GM19463 (cell line): ENCODE measurements at regions not wholly inside any gene's neighbourhood (a gene's known extent, or its start where the extent isn't known, plus 50 kb on each side); places are given as distances from the start of the nearest gene placed in this dataset.

Source experiments
- ATAC-seq: cut with Tn5 transposase; IDR thresholded peaks from one replicate; pipeline ENCODE4 v1.9.1; 2021; ENCODE audit warnings: mild to moderate bottlenecking, moderate library complexity; ENCODE audit not compliant: unreplicated experiment

DNA sequence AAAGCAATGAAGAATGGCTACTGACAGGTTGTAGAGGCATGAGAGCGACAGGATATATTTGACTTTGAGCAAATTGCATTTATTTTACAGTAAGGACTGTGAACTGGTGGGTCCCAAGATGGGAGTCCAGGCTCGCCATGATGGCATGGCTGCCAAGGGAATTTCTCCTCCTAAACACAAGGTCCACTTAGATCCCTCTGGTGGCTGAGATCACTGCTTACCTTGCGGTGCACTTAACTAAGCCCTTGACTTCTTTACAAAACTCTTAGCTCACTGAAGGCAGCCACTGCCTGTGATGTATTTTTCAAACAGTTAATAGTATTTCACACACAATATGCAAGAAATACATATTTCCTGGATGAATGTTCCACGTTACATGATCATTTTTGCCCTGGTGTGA lies 50.3 kb upstream of the SORBS2 start:
- ATAC-seq: no peak

DNA sequence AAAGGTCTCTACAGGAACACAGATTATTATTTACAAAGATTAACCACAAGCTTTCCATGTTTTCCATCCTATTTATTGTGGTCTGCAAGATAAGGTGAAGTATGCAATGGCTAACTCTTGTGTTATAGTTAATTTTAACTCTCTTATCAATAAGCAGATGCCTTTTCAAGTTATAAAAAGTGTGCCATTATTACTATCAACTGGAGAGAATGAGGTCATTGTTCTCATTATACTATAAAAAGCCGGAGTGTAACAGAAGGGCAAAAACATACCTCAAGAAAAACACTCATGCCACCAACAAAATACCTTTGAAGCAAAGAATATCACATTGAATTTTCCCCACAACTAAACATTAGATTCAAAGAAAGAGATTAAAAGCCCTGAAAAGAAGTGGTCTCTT lies 52.0 kb upstream of the SORBS2 start:
- no peak for ATAC-seq

DNA sequence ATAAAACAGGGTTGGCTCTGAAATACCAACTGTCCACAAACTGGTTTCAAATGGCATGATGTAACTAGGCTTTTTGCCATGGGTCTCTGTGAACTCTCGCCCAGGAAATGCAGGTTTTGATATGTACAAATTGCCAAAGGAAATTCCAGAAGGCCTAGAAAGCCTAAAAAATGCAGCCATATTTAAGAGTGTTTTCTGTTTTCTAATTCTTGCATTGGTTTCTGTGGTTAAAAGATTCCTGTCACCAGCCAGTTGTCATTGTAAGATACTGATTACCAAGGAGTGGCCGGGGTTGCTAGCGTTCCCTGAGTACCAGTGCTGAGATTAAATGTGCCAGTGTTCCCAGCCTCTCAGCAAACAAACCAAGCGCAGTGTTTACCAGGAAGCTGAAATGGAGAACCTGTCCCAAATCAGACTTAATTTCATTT lies 53.9 kb upstream of the SORBS2 start:
- ATAC-seq: no peak

DNA sequence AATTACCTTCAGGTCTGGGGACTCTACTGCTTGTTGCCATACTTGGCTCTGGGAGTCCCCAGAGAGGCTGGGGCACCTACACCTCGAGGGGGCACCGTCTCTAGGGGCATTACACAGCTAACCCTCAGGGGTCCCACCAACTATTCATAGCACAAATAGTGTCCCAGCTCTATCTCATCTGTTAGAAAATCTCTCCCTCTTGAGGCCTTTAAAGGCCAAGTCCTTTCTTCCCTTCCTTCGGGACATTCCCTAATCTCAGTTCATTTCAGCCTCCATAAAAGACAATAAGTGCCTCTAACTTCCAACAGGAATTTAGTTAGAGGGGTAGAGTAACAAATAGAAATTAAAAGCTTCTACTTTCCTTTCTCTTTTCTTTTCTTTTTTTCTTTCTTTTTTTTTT lies 55.8 kb upstream of the SORBS2 start:
- ATAC-seq: no peak

DNA sequence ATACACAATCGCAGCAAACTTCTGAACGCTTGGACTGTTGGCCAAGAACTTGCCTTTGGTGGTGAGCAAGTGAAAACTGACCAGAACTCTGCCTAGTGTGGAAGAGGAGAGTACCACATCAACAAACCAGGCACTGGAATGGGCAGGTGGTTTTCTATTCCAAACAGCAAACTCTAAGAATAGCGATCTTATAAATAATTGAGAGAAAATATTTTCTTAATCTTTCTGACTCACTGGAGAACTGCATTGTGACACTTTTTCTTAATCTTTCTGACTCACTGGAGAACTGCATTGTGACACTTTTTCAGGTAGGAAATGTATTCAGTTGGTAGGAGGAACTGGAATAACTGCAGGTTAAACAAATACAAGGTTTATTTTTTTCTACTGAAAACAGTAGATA lies 57.0 kb upstream of the SORBS2 start:
- ATAC-seq: no peak

DNA sequence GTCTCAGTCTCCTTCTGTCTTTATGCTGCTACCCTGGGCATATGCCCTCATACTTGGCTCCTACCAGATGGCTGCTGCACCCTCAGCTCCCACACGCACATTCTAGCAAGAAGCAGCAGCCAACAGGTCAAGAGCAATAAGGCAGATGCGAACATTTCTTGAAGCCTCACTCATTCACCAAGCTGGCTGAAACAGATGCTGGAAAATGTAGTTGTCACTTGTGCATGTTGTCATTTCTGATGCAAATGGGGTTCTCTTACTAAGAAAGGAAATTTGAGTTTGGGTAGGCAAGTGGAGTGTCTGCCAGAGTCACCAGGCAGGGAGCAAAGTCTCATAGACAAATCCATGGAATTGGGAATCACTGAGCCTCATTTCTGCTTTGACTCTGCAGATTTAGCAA lies 57.4 kb upstream of the SORBS2 start:
- no peak for ATAC-seq

DNA sequence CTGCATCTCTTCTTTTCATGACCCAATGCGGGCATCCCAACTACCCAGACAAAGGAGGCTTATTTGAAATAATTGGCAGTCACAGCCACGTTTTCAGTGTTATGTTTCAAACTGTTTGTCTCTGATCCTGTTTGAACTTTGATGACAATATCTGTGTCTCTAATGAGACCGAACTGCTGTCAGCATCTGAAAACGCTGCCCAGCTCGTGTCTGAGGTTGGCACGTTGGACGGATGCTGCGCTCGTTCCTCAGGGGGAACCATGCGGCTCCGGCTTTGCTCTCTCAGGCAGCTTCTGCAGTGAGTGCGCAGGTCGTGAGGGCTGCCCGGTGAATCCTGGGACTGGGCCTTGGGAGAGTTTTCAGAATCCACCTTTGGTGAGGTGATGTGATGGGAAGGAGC lies 58.4 kb upstream of the SORBS2 start:
- no peak for ATAC-seq

DNA sequence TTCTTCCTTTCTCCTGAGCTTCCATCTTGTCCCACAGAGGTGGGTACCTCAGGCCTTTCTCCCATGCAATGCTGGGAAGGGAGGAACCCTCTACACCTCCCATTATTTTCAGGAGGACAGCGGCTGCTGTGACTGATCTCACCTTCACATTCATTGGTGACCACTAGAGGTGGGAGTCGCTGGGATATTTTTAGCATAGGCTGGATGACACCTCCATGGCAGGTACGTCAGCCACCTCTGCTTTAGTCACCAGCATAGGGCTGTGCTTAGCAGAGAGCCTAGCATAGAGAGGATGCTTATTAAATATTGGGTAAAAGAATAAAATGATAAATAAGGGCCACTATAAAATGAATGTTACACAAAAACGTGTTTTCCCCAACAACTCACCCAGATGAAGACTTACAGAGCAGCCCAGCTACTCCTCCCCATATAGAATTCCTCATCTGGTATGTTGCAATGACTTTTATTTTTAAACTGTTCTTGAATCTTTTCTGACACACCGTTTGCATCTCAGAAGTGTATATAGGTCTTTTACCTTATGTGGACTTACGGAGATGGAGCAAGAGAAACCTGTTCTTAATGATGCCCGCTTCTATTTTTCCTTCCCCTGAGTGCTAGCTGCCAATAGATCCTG lies 60.9 kb upstream of the SORBS2 start:
- ATAC-seq: no peak

DNA sequence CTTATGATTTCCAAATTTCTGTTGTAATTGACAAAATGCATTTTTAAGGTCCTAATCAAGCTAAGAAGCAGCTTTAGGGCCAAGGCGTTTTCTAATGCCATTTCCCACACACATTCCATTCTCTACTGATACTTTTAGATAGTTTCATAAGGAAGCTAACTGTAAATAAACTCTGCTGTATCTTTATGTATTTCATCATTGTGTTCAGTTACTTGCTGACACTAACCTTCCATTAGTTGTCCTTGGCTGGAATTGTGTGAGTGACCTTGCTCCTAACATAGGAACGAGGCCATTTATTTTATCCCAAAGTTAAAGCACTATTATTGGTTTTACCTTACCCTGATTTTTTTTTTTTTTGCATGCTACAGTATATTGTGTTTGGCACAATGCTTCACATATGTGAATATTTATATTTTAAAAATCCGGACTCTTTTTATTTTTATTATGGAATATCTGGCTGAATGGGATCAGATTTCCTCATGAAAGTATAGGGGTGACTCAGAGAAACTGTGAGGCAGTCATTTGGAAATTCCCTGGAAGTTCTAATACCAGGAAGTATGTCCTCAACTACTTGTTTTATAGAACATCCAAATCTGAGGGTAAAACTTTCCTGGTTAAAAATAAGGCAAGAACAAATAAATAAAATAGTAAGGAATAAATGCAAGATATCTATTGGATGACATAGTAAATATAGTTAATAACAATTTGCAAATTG lies 62.7 kb upstream of the SORBS2 start:
- ATAC-seq: no peak

DNA sequence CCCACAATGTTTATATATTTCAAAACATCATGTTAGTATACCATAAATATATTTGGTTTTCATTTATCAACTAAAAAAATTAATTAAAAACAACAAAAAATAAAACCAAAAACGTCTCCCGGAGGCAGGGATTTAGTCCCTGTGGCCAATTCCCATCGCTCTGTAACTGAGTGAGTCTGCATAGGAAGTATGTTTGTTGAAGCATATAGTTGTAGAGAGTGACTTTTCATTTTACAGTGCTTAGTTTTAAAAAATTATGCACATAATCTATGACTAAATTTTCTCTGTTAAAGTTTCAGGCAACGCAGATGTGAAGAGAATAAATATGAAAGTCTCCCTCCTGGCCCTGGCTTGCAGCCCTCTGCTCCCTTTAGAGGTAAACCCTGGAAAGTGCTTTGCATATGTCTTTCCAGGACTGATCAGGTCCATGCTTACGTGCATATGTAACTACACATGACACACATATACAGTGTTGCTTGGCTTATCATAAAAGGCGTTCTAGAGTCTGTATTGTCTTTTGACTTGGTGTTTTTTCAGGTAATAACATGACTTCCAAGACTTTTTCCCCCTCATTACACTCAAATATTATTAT lies 63.4 kb upstream of the SORBS2 start:
- no peak for ATAC-seq

DNA sequence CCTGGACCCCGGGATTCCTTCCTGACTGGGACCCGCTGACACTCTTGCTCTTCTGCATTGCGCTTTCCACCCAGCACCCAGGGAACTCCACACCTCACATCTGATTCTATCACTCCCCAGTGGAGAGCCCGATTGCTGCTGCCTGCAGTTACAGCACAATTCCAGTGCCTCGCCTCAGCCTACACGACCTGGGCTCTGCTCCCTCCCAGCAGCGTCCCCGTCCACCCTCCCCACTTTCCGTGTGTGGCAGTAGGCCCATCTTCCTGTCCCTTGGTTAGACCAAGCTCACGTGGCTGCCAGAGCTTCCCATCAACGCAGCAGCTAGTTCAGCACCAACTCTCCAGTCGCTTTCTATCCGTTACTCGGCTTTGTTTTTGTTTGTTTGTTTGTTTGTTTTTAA lies 66.6 kb upstream of the SORBS2 start:
- ATAC-seq: no peak

DNA sequence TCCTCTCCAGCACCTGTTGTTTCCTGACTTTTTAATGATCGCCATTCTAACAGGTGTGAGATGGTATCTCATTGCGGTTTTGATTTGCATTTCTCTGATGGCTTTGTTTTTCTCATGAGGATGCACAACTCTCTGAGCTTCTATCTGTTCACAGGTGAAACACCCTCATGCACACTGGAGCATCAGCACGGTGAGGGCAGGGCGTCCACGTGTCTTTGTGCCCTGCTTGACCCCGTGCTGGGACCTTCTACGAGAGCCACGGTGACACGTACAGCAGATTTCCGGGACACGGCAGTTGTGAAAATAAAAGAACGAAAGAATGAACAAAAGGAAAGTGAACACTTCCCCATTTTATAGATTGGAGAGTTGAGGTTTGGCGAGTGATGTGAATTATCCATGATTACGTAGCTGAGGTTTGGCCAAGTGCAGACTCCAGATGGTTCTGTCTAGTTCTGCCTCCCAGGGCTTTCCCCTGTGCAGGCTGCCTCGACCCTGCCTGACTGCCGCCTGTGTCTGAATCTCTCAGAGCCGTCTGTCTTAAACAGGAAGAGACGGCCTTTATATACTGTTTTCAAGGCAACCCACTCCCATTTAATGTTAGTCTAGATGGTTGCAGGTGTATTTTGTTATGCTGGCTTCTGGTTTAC lies 67.8 kb upstream of the SORBS2 start:
- no peak for ATAC-seq

DNA sequence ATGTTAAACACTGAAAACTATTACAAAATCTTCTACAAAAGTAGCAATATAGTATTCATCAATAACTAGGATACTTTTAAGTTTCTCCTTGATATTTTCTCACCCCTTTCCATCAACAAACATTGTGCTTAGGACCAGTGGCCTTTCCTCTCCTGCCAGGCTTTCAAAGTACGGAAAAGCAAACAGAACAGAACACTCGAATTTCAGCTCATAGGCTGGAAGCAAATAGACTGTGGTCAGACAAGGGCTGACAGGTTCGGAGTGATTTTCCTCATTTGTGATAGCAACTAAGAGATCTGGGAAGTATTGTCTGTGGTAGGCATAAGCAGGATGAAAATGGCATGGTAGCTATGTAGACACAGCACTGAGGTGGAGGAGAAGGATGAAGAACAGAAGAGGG lies 68.6 kb upstream of the SORBS2 start:
- ATAC-seq: no peak

DNA sequence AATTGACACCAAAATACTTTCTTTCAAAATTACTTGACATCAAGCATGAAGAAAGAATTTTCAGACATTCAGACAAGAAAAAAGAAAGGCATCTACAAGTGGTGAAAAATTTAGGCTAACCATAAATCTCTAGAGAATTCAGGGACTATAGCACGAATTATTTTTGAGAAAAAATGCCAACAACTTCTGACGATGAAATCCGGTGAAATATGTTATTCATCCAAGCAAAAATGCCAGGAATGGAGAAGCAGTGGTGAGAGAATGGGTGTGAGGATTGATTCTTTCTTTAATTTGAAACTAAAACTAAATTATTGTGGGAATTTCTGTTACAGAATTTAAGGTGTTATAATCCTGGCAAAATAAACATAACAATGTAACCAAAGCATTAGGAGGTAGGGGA lies 69.4 kb upstream of the SORBS2 start:
- ATAC-seq: no peak

DNA sequence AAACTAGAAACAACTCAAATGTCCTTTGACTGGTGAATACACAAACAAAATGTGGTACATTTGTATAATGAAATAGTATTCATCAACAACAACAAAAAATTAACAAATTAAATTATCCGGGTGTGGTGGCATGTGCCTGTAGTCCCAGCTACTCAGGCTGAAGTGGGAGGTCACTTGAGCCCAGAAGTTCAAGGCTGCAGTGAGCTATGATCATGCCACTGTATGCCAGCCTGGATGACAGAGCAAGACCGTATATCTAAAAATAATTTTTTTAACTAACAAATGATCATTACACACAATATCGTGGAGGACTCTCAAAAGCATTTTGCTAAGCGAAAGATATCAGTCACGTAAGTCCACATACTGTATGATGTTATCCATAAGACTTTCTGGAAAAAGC lies 71.6 kb upstream of the SORBS2 start:
- ATAC-seq: no peak

DNA sequence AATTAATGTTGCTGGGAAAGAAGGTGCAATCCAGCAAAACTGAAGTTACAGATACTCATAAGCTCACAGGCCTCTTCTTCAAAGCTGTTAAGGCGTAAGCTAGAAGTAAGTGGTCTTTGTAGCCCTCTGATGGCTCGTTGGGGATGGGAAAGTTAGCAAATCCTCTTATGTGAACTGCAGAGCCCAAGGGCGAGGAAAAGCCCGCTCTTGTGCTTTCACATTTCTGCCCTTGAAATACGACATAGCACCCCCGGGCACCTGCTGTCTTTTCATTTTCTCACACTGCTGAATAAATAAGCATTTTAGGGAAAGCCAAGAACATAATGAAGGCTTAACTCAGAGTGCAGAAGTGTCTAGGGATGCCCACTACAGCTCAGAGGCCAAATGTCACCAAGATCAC lies 73.1 kb upstream of the SORBS2 start:
- no peak for ATAC-seq

DNA sequence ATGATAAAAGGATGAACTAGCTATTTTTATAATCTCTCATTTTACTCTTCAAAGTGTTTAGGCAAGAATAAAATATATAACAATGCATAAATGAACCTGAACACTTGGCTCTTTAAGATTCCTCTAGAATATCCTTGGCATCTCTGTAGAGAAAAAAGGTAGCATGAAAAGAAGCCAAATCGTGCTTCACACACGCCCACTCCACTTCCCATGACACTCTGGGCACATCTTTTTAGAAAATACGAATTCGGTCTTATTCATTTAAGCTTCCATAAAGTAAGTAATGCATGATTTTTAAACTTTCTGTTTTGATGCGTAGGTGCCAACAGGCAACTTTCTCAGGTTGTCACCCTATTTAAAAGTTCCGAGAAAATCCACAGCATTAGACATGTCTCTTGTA lies 73.6 kb upstream of the SORBS2 start:
- no peak for ATAC-seq

DNA sequence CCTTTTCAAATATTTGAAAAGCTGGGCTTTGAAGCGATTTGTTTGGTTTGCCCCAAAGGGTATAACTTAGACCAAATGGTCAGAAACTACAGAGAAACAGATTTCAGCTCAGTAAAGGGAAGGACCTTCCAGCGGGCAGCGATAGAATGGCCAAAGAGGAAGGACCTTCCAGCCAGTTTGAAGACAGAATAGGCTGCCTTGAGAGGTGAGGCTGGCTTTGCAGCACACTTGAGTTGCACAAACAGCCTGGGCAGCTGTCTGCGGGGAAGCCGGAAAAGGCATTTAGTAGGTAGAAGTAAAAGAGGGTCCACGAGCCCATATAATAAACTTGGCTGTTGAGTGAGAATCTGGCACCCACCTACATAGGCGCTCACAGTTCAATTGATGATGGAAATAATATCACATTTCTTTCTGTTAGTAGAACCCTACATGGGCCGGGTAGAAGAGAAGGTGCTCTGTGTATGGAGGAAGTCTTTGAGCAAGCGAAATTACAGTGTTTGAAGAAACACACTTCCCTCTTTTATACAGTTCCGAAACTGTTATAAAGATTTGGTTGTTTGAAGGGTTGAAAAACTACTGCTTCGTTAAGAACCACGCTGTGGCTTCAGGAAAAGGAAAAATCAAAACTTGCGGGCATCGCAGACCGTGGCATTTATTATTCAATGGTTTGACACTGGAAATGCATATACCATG lies 75.0 kb upstream of the SORBS2 start:
- no peak for ATAC-seq

DNA sequence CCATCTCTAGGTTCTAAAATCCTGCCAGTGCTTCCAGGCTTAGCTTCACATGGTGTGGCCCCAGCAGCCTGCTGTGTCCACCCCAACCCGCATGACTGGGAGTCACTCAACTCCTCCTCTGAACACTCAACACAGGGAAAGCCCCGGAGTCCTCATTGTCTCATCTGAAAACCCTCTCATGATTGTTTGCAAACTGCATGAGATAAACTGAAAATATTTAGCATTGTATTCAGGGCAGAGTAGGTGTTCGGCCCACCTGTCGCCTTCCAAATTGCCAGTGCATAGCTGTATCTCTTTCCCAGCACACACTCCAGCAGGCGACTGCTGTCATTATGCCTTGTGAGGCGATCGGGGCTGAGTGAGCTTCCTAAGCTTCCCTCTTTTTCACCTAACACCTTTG lies 76.7 kb upstream of the SORBS2 start:
- ATAC-seq: no peak

DNA sequence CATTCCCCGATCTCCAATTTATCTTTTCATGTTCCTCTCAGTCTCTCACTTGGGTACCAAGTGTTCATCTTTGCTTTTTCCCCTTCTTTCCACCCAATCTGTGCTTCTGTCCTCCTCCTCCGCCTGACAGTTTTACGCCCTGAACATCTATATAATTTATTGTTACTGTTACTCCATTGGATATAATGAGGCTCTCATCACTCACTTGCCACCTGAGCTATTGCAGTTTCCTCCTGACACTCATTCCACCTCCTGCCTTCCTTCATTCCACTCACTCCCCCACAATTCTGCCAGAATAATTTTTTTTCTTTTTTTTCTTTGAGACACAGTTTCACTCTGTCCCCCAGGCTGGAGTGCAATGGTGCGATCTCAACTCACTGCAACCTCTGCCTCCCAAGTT lies 77.6 kb upstream of the SORBS2 start:
- no peak for ATAC-seq

DNA sequence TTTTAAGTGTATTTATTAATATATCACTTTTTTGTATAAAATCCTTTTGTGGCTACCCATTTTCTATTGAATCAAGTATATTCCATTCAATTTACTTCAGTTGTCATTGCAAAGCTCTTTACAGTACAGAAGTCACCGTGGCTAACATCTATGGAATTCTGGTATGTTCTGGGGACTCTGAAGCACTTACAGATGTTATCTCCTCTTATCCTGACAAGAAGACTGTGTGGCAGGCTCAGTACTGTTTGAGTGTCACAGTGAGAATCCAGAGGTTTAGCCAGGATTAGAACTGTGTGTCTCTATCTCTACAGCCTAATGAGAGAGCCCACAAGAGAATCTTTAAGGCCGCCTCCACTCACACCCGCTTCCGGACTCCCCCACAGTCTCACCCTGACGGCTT lies 78.2 kb upstream of the SORBS2 start:
- no peak for ATAC-seq

DNA sequence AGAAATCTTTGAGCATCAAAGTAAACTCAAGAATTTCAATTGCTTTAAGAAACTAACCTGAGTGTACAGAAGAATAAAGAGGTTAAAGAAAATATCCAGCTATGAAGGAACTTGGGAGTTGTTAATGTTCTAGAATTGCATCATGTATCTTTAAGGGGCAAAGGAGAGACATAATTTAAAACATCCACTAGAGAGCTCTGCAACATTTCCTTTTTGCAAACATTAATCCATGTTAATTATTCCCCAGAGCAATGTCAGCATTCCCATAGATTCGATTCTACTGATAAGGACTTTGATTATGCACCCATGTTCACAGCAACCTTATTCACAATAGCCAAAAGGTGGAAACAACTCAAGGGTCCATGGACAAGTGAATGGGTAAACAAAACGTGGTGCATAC lies 80.2 kb upstream of the SORBS2 start:
- ATAC-seq: no peak
